ENCODE measurements at regions not wholly inside any gene's neighbourhood (a gene's known extent, or its start where the extent isn't known, plus 50 kb on each side); places are given as distances from the start of the nearest gene placed in this dataset.

DNA sequence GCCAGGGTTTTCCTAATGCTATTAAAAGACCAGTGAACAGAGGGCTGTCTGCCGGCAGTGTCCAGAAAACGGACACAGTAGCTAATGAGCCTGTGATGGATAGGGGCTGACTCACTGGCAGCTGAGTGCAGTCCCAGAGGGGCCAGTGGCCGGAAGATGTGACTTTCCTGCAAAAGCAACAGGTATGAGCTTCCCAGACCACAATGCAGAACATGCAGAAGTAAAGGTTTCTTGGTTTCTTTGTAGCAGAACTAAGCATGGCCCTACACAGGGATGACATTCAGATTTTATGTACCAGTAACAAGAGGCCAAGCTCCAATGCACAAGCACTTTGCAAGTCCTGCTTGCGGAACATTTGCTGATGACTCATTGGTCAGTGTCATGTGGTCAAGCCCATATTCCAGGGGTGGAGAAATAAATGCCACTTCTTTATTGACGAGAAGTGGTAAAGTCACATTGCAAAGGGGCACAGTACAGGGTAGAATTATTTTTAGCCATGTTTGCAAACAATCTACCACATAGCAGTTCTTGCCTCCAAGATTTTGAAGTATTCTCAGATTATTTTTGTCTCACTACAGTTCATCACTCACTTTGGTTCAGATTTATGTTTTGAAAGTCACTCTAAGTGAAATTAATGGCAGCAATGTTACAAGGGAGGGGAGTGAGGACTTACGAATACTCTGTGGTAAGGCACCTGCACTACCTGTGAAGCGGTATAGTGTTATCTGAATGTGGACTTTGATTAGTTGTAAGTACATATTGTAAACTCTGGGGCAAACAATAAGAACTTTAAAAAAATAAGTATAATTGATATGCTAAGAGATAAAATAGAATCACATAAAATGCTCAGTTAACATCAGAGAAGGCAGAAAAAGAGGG, 263.3 kb downstream of the ABHD5 start:
- no peak for TF ChIP-seq CTCF (IDR thresholded peaks at IDR 0.05)
- peak; percentile 35 for TF ChIP-seq POLR2AphosphoS5 (IDR thresholded peaks at IDR 0.05)
- TF ChIP-seq POLR2A (IDR thresholded peaks at IDR 0.05): no peak
- TF ChIP-seq EP300 (IDR thresholded peaks at IDR 0.05): no peak

Measured in gastroesophageal sphincter (tissue), 3 donors.